IPS DF 6.9 (cell line): ENCODE measurements at regions not wholly inside any gene's neighbourhood (a gene's known extent, or its start where the extent isn't known, plus 50 kb on each side); places are given as distances from the start of the nearest gene placed in this dataset.

ENCODE experiments used
- DNase-seq: peaks from one replicate; pipeline ENCODE4 v3.0.0-alpha.2; 2013; ENCODE audit warnings: low read depth, low spot score
- H3K27ac ChIP-seq: one replicate; pipeline ENCODE4 v1.5.1; 2013; ENCODE audit warnings: low read length, control low read depth
- H3K27me3 ChIP-seq: 2 replicates; pipeline ENCODE4 v1.6.1; 2013; ENCODE audit warnings: mild to moderate bottlenecking, low read length; ENCODE audit not compliant: control insufficient read depth, insufficient read depth
- H3K36me3 ChIP-seq: 2 replicates; pipeline ENCODE4 v1.6.1; 2013; ENCODE audit warnings: low read length; ENCODE audit not compliant: control insufficient read depth, insufficient read depth
- H3K4me1 ChIP-seq: 2 replicates; pipeline ENCODE4 v1.6.1; 2013; ENCODE audit warnings: low read length; ENCODE audit not compliant: control insufficient read depth, insufficient read depth
- H3K4me3 ChIP-seq: 2 replicates; pipeline ENCODE4 v1.5.1; 2013; ENCODE audit warnings: mild to moderate bottlenecking, low read length
- H3K9me3 ChIP-seq: 2 replicates; pipeline ENCODE4 v1.6.1; 2013; ENCODE audit warnings: low read length, inconsistent platforms; ENCODE audit not compliant: control insufficient read depth, insufficient read depth
- WGBS: extraction: QIAGEN DNeasy Blood & Tissue Kit; methylation state at CpG from one replicate; pipeline ENCODE4 v1.1.7; 2013; ENCODE audit warnings: mixed read lengths, missing lambda C conversion rate; ENCODE audit not compliant: insufficient read length, insufficient coverage; 5-methylcytosine and 5-hydroxymethylcytosine counted together

GRCh38 chr2:129719335-129719734, 260.1 kb upstream of the RAB6C start:
- Histone ChIP-seq H3K4me1 (peaks cover 7% of the 10 kb centered on the region), H3K27ac (no peak overlapping the region), H3K9me3 (no peaks in the 10 kb centered on the region), H3K36me3 (no peaks in the 10 kb centered on the region), H3K27me3 (no peaks in the 10 kb centered on the region), H3K4me3 (no peak overlapping the region)
- DNase-seq: no peak
- WGBS: no CpG with 5 or more reads among the region's 3 CpGs

DNA sequence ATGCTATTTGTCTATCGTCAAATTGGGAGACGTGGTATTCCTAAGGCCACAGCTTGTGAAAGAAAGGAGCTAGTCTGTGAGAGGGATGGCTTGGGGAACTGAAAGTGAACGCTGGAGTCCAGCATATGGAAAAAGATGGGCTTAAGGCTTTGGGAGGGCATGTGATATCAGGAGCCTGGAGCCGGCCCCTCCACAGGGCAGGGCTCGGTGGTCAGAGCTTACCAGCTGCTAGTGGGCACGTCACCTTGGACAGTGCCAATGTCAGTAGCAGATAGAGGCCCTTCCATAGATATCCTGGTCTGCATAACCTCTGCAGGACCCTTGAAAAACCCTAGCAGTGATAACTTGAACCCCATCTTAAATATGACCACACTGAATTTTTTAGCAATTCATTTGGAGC, 259.1 kb upstream of the RAB6C start:
- H3K9me3 ChIP-seq: no peaks in the 10 kb centered on the region

GRCh38 chr2:129720761-129721160, 258.7 kb upstream of the RAB6C start:
- no CpG with 5 or more reads among the region's 6 CpGs for WGBS
- H3K27me3 ChIP-seq: no peaks in the 10 kb centered on the region
- no peak overlapping the region for H3K27ac ChIP-seq
- no peaks in the 10 kb centered on the region for H3K36me3 ChIP-seq
- no peak overlapping the region for H3K4me3 ChIP-seq
- peaks cover 7% of the 10 kb centered on the region for H3K4me1 ChIP-seq
- no peak for DNase-seq
- no peaks in the 10 kb centered on the region for H3K9me3 ChIP-seq

More for the DNA sequence above, 259.1 kb upstream of the RAB6C start:
- Histone ChIP-seq H3K27ac (no peak overlapping the region), H3K4me3 (no peak overlapping the region), H3K27me3 (no peaks in the 10 kb centered on the region), H3K36me3 (no peaks in the 10 kb centered on the region), H3K4me1 (peaks cover 7% of the 10 kb centered on the region)
- no peak for DNase-seq
- no CpG with 5 or more reads among the region's 6 CpGs for WGBS

DNA sequence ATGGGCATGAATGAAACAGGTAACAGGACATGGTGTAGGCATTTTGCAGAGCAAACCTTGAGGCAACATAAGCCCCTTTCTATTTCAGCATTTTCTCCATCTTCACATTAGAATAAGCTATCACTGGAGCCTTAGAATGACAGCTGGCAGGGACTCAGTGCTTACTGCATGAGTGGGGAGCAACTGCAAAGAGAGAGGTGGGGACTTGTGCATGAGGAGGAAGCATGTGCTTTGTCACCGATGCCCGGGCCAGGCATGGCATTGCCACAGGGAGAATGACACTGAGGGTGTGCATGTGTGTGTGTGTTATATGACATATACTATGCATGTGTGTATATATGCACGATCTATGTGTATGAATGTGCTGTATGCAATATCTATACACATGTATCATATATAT, 258.2 kb upstream of the RAB6C start:
- H3K27ac ChIP-seq: no peak overlapping the region
- no CpG with 5 or more reads among the region's 3 CpGs for WGBS
- DNase-seq: no peak
- H3K4me3 ChIP-seq: no peak overlapping the region
- no peaks in the 10 kb centered on the region for H3K9me3 ChIP-seq
- H3K4me1 ChIP-seq: peaks cover 7% of the 10 kb centered on the region
- H3K27me3 ChIP-seq: no peaks in the 10 kb centered on the region
- H3K36me3 ChIP-seq: no peaks in the 10 kb centered on the region

GRCh38 chr2:129721846-129722245, 257.6 kb upstream of the RAB6C start:
- no CpG with 5 or more reads among the region's 15 CpGs for WGBS
- no peaks in the 10 kb centered on the region for H3K9me3 ChIP-seq

GRCh38 chr2:129722306-129723019, 257.0 kb upstream of the RAB6C start:
- Histone ChIP-seq H3K4me3 (no peak overlapping the region), H3K36me3 (no peaks in the 10 kb centered on the region), H3K9me3 (no peaks in the 10 kb centered on the region), H3K27me3 (no peaks in the 10 kb centered on the region), H3K27ac (no peak overlapping the region), H3K4me1 (peaks cover 5% of the 10 kb centered on the region)
- DNase-seq: no peak
- WGBS: no CpG with 5 or more reads among the region's 20 CpGs

More at GRCh38 chr2:129721846-129722245, 257.6 kb upstream of the RAB6C start:
- DNase-seq: no peak
- Histone ChIP-seq H3K27ac (no peak overlapping the region), H3K27me3 (no peaks in the 10 kb centered on the region), H3K4me3 (no peak overlapping the region), H3K36me3 (no peaks in the 10 kb centered on the region), H3K4me1 (peaks cover 7% of the 10 kb centered on the region)

DNA sequence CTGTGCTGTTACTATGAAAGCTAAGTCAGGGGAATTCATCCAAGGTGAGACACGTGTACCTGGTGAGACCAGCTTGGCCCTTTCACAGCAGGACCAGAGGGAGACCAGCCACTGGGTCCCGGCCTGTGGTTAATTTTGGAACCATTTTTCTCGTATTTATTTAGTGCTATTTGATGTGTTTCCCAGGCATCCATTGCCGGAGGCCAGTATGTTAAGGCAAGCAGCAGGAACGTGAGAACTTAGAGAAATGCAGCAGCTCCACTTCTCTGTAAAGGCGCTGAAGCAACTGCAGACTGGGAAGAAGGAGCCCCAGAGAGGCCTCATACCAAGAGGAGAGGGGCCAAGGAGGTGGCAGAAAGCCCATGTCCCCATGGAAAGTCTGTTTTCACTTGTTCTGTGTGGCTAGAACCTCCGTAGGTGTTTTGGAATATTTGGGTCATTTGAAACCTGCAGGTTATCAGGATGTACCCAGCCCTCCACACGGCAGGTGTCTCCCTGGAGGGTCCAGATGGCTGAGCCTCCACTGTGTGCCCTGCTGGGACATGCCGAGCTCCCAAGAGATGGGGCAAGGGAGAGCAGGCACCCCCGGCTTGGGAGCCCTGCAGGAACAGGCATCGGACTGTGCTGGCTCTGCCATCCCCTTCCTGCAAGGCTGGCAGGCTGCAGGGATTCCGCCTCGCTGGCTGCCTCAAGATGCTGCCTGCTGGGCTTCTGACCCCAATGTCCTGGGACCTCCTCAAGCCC, 256.0 kb upstream of the RAB6C start:
- Histone ChIP-seq H3K27me3 (no peaks in the 10 kb centered on the region), H3K36me3 (no peaks in the 10 kb centered on the region), H3K9me3 (no peaks in the 10 kb centered on the region), H3K4me3 (no peak overlapping the region), H3K27ac (no peak overlapping the region), H3K4me1 (peaks cover 5% of the 10 kb centered on the region)
- WGBS: no CpG with 5 or more reads among the region's 13 CpGs
- DNase-seq: no peak

GRCh38 chr2:129724021-129724757, 255.3 kb upstream of the RAB6C start:
- Histone ChIP-seq H3K4me1 (peaks cover 5% of the 10 kb centered on the region), H3K27ac (no peak overlapping the region), H3K9me3 (no peaks in the 10 kb centered on the region), H3K36me3 (no peaks in the 10 kb centered on the region), H3K4me3 (no peak overlapping the region), H3K27me3 (no peaks in the 10 kb centered on the region)
- DNase-seq: no peak
- no CpG with 5 or more reads among the region's 10 CpGs for WGBS

DNA sequence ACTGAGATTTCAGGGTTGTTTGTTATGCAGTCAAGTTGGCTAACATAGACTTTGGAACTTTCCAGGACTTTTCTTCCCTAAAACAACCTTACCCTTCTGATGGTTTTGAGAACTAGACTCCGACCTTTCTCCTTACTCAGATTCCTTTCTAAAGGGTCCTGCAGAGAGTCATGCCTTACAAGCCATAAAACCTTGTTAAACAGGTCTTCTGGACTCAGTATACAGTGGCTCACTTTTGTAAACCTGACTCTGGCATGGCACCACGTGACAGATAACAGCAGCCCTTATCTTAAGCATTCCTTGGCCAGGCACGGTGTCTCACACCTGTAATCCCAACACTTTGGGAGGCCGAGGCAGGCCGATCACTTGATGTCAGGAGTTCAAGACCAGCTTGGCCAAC, 253.2 kb upstream of the RAB6C start:
- H3K4me3 ChIP-seq: no peak overlapping the region
- H3K4me1 ChIP-seq: peaks cover 5% of the 10 kb centered on the region
- DNase-seq: no peak
- no peaks in the 10 kb centered on the region for H3K27me3 ChIP-seq
- H3K36me3 ChIP-seq: no peaks in the 10 kb centered on the region
- H3K27ac ChIP-seq: no peak overlapping the region
- no CpG with 5 or more reads among the region's 5 CpGs for WGBS
- H3K9me3 ChIP-seq: no peaks in the 10 kb centered on the region

GRCh38 chr2:129727286-129727685, 252.2 kb upstream of the RAB6C start:
- Histone ChIP-seq H3K9me3 (no peaks in the 10 kb centered on the region), H3K36me3 (no peaks in the 10 kb centered on the region), H3K4me3 (no peak overlapping the region), H3K27ac (no peak overlapping the region), H3K27me3 (no peaks in the 10 kb centered on the region), H3K4me1 (no peaks in the 10 kb centered on the region; the same call in 1 of the 2 replicates)
- WGBS: no CpG with 5 or more reads among the region's 4 CpGs
- no peak for DNase-seq
